Inflammatory macrophage treated with lipopolysaccharide for 1 hour (primary cell): ENCODE measurements at regions not wholly inside any gene's neighbourhood (a gene's known extent, or its start where the extent isn't known, plus 50 kb on each side); places are given as distances from the start of the nearest gene placed in this dataset.
A peak's percentile ranks its signal among the peaks of the same experiment; 100 is the strongest.

Experiments used
- DNase-seq, 2 donors: peaks; one replicate each; pipeline ENCODE4 v3.0.0-alpha.2; 2020 to 2022

DNA sequence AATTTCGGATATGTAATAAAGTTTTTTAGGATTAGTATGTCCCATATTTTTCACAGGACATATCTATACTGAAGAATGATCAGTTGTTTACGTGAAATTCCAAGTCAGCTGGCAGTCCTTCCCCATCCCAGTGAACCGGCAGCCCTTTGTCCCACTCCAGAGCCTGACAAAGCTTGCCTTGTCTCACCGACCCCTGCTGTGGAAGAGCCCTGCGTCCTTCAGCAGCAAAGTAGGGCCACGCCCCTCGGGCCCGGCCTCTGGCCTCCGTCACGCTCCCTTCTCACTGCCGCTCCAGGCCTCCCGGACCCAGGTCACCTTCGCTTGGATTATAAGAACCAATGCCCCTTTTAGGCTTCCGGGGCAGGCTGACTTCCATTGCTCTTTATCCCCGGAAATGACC is 89.8 kb upstream of the TGIF1 start:
- DNase-seq, result no peak

DNA sequence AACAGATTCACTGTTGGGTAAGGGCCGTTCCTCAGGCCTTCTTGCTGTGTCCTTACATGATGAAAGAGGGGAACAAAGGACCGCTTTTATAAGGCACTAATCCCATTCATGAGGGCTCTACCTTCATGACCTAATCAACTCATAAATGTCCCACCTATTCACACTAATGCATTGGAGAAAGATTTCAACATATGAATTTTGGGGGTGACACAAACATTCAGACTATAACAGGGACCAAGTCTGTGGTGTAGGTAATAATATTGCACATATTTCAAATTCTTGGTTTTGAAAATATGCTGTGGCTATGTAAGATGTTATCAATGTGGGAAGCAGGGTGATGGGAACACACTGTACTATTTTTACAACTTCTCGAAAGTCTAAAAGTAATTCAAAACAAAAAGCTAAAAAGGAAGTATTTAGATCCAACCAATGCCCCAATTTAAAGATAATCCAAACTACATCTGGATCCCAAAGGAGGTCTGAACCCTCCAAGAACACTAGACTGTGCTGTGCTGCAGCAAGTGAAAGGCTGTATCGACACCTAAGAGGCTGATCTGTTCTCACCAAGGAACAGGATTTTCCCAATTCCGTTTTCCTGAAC is 82.4 kb upstream of the TGIF1 start:
- DNase-seq, result no peak

DNA sequence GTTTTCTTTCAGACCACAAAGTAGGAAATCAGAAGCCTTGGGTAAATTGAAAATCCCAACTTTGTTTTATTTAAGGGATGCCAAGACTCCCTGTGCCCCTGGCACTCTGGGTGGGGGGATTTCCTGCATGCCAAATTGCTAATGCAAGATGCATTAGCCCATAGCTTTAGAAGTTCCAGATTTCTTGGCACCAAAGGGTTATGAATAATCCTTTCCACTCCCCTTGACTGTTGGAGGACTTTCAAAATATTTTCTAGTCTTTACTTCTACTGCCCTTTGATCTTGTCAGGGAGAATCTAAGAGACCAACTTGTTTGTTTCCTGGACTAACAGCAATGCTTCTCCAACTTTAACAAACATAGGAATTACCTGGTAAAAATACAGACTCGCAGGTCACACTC is 81.8 kb upstream of the TGIF1 start:
- DNase-seq, result no peak

DNA sequence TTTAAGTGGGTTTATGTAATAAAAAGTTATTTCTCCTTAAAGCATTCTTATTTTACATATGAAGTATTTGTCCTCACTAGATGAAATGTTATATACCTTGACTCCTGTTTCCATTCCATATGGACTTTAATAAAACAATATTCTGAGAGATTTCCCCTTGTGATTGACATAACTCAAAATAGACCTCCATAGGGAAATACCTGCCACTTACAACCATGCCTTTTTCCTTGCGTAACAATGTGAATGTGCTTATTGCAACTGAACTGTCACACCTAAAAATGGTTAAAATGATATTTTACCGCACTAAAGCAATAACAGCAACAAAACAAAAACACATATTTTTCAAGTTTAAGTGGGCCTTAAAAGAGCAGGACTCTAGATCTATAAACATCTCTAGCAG is 70.3 kb upstream of the TGIF1 start:
- DNase-seq, result no peak

DNA sequence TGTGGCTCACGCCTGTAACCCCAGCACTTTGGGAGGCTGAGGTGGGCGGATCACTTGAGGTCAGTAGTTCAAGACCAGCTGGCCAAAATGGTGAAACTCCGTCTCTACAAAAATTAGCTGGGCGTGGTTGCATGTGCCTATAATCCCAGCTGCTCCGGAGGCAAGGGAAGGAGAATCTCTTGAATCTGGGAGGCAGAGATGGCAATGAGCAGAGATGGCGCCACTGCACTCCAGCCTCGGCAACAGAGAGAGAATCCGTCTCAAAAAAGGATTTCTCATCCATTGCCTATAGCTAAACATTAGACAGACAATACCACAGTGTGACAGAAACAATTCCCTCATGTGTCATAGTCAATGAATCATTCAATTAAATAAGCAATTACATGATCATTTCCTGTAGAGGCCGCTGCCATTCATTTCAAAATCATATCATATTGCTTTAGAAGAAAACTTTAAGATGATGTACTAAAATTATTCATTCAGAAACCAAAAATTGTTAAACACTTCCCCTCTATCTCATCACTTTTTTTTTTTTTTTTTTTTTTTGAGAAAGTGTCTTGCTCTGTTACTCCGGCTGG is 69.5 kb upstream of the TGIF1 start:
- DNase-seq, result peak; percentile 15 to 20

DNA sequence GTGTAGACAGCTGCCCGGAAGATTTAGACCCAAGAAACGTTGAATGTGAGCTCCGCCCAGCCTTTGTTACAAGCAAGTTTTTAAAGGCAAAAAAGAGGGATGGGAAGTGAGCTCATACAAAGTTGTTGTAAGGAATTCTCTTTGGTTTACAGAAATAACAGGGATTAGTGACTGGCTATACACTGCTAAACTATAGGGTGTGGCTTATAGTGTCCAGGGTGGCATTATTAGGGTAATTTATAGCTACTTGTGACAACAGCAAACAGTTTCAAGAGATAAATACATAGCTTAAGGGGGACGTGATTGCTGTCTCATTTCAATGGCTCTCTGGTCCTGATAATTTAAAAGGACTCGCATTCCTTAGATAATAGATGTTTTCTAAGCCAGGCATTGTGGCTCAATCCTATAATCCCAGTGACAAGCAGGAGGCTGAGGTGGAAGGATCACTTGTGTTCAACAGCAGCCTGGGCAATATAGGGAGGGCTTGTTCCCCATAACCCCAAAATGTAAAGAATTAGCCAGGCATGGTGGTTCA is 66.5 kb upstream of the TGIF1 start:
- DNase-seq, result no peak

DNA sequence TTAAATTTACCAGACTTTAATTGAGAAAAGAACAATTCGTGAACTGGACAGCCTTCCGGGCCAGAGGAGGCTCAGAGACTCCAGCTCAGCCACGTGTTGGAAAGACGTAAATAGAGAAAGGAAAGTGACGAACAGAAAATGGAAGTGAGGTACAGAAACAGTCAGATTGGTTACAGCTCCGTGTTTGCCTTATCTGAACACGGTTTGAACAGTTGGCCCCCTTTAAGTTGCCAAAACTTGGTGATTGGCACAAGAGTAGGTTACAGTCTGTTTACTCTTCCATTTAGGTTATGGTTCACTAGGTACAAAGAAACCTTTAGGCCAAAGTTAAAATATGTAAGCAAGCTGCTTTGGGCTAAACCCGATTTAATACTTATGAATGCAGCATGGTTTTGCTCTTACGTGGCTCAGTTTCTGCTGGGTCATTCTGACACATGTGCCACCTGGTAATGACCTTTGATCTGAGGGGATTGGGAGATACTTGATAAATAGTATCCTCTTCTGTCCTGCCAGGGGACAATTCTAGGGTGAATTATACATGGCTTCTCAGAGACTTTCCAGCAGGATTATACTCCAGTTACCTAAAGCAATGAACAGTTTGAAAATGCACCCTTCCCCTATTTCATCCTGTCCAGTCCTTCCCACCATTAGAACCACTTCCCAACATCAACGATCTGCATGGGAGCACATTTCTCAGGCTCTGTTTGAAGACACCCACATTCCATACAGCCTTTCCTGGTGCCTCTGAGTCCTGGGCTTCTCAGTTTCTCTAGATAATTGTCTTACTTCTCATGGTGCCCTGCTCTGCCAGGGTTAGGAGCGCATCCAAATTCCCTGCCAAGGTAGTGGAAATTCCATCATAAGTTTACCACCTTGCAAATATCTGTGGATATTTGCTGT is 65.1 kb upstream of the TGIF1 start:
- no peak for DNase-seq

DNA sequence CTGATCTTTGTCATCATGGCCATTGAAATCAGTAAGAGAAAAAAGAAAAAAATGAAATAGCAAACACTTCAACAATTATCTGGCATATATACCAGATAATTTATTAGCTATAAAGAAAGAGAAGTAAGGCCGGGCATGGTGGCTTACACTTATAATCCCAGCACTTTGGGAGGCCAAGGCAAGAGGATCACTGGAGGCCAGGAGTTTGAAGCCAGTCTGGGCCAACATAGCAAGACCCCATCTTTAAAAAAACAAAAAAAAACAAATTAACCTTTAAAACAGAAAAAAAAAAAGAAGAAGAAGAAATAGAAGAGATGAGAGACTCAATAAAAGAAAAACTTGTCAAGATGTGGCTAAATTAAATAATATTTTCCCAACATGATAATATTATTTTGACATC is 61.6 kb upstream of the TGIF1 start:
- no peak for DNase-seq

DNA sequence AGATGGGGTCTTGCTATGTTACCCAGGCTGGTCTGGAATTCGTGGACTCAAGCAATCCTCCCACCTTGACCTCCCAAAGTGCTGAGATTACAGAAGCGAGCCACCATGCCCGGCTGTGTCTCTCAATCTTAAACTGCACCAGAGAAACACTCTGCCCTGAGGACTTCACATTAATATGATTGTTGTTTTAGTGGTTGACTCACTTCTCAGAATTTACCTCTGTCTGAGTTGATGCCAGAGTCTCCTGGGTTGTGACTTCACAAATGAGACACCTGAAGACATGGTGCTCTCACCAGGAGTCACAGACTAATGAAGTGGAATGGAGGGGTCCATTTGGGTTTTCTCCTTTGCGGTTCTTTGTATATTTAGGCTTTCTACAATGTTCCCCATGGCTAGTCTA is 61.0 kb upstream of the TGIF1 start:
- no peak for DNase-seq

DNA sequence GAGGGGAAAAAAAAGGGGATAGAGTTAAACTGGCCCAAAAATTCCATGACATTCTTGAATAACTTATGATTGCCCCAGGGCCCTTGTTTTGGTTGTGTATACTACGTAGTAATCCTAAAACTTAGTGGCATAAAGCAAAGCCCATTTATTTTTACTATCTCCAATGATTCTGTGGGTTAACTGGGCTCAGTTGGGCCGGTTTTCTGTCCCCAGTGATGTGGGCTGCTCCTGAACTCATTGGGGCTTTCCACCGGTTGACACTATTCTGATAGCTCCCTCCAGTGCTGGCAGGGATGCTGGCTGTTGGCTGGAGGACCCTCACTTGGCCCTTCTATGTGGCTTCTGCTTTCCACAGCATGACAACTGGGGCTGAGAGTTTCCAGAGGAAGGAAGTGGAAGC is 60.0 kb upstream of the TGIF1 start:
- DNase-seq, result no peak

DNA sequence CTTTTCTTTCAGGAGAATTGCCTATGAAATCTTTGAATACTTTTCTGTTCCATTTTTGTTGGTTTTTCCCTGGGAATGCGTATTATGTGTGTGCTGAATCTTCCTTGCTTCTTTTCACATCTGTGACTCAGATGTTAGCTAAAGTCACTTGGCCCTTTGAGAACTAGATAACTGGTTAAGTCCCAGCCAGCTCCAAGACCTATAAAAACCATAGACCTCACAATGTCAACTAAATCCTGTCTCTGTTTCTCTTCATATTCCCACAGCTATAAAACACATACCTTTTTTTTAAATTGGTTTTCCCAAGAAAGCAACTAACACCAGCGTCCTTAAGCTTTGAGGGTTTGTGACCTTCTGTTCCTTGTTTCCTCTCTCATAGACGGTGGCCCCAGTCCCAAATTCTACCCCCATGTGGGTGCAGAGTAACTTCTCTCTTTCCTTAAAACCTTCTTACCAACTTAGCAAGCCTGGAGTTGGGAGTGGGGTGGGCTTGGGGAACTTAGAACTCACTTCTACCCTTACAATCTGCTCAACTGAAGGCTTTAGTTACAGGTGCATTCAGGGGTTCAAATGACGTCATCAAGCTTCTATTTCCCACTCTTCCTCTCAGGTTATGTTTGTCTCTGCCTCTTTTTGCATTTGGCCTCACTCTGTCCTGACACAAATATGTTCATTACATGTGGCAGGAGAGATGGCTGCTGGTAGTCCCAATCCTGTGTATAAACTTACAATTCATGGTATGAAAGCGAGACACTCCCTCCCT is 58.1 kb upstream of the TGIF1 start:
- no peak for DNase-seq

DNA sequence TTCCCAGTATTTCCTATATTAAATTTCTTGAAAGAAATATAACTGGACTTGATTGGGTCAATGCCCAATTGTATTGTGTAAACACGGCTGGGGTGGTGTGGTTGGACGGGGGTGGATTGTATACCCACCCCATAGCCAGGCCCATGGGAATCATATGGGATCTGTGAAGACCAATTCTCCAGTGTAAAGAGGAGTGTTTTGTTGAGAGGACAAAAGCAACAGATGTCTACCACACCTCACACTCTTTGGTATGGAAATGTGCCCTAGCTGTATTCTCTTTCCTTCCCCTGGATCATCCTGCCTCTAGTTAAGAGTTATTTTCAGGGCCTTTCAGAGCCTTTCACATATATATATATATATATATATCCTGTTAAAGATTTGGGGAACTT is 57.5 kb upstream of the TGIF1 start:
- no peak for DNase-seq

DNA sequence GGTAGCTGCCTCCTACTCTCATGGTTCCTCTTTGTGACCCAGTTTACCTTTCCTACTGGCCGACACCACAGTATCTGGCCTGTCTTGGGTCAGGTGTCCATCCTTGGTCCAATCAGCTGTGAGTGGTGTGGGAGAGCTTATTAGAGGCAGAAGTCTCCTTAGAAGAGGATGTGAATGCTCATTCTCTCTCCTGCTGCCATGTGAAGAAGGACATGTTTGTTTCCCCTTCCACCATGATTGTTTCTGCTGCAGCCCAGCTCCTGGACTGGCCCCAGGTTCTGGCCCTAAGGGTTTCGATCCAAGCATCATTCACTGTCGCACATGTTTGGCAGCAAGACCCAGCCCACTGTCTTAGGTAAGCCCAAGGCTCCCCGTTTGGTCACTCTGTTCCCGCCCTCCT is 55.3 kb upstream of the TGIF1 start:
- no peak for DNase-seq

DNA sequence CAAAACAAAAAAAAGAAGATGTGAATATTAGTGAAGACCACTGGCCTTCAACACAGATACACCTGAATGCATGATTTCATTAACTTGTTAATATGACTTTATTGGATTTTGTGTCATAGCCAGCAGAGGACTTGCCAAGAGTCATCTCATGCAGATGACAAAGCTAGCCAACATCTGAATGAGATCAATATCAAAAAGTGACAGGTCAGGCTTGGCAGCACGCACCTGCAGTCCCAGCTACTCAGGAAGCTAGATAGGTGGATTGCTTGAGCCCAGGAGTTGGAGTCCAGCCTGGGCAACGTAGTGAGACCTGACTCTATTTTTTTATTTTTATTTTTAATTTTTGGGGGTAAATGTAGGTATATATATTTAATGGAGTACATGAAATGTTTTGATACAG is 54.5 kb upstream of the TGIF1 start:
- no peak for DNase-seq

DNA sequence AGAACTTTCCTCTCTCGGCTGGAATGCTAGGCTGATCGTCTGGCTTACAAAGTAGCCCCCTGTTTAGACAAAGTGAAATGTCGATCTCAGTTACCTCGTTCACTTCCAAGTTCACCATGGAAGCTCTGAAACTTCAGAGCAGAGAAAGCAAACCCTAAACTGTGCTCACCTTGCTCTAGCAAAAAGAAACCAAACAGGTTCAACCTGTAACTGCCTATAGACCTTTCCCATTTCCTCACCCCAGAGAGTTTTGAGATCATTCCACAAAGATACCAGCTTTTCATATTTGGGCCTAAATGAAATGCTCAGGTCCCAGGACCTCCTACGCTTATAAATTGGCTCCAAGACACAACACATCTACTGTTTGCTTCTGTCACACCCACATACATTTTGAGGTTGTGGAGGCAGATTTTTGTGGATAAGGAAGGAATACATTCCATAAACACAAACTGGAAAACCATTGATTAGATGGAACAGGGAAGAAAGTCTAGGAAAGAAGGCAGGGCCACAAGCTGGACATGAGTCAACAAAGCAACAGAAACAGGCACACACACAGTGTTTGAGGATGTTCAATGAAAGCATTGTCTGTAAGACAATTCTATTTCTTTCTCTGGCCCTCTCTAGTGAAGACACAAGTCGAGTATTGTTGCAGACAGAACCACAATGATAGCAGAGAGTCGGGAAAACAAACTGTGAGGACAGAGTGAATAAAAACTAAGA is 52.8 kb upstream of the TGIF1 start:
- no peak for DNase-seq

DNA sequence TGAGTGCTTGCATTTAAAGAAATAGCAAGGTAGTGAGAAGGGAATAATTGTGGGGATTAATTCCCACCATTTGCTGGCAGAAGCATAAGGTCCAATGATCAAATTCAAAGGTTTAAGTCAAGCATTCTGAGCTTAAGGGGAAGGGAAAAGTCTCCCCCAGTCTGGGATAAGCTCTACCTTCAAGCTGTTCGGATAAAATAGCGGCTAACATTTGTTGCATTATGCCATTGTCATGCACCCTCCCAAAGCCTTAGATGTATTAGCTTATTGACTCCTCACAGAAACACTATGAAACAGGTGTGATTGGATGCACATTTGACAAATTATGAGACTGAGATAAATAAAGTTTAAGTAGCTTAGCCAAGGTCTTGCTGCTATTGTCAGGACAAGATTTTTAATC is 52.2 kb upstream of the TGIF1 start:
- DNase-seq, result no peak
